MM.1S (cell line): ENCODE measurements at regions not wholly inside any gene's neighbourhood (a gene's known extent, or its start where the extent isn't known, plus 50 kb on each side); places are given as distances from the start of the nearest gene placed in this dataset.

Experiments used
- EZH2 ChIP-seq: fragments of 300-600 bp; sonication (generic); optimal IDR thresholded peaks from 2 replicates; pipeline ENCODE3; 2017; ENCODE audit warnings: low read depth, mild to moderate bottlenecking, antibody characterized with exemption, low read length, mixed read lengths
- EZH2phosphoT487 ChIP-seq: fragments of 300-600 bp; sonication (generic); IDR thresholded peaks from 2 replicates; pipeline ENCODE4 v1.6.1; 2018; ENCODE audit warnings: antibody characterized with exemption, low read length
- TF ChIP-seq, protein P1 (sequence below): fragments of 300-600 bp; sonication (generic); IDR thresholded peaks from 2 replicates; pipeline ENCODE4 v1.5.1; 2016; ENCODE audit warnings: antibody characterized with exemption, low read length, mixed read lengths

DNA sequence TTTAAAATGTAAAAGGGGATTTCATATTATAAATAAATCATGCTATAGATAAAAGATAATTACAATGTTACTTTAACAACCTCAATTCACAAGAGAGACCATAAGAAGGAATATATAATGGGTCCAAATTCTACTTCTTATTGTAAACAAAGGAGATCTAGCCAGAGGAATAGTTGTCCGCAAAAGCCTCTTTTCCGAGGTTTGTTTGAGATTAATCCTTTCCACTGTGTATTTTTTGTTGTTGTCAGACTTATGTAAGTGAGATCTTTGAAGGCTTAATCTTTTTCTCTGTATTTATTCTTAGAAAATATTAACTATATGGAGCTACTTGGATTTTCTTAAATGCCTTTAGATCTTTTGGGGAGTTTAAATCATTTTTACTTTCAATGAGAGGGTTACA, 1299.3 kb upstream of the WWC1 start:
- TF ChIP-seq, protein P1, sequence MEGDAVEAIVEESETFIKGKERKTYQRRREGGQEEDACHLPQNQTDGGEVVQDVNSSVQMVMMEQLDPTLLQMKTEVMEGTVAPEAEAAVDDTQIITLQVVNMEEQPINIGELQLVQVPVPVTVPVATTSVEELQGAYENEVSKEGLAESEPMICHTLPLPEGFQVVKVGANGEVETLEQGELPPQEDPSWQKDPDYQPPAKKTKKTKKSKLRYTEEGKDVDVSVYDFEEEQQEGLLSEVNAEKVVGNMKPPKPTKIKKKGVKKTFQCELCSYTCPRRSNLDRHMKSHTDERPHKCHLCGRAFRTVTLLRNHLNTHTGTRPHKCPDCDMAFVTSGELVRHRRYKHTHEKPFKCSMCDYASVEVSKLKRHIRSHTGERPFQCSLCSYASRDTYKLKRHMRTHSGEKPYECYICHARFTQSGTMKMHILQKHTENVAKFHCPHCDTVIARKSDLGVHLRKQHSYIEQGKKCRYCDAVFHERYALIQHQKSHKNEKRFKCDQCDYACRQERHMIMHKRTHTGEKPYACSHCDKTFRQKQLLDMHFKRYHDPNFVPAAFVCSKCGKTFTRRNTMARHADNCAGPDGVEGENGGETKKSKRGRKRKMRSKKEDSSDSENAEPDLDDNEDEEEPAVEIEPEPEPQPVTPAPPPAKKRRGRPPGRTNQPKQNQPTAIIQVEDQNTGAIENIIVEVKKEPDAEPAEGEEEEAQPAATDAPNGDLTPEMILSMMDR = no peak
- no peak for TF ChIP-seq EZH2
- TF ChIP-seq EZH2phosphoT487 = no peak
